ENCODE measurements at regions not wholly inside any gene's neighbourhood (a gene's known extent, or its start where the extent isn't known, plus 50 kb on each side); places are given as distances from the start of the nearest gene placed in this dataset.

- Histone ChIP-seq H3K27ac (no peak overlapping the region), H3K9me3 (no peaks in the 10 kb centered on the region), H3K27me3 (no peaks in the 10 kb centered on the region), H3K36me3 (no peaks in the 10 kb centered on the region), H3K4me1 (no peaks in the 10 kb centered on the region), H3K4me3 (no peak overlapping the region)
- DNase-seq, result peak in 1 of 2 donors; percentile 48
- intact Hi-C loops (cut with DNase I; ENCODE audit: low total_unique reads), result no loop called here
- TF ChIP-seq CTCF (IDR thresholded peaks at IDR 0.05), result no peak
Observed at GRCh38 chr7:156079156-156079555, 266.9 kb upstream of the SHH start.

- H3K36me3 ChIP-seq, result no peaks in the 10 kb centered on the region
- H3K27me3 ChIP-seq, result no peaks in the 10 kb centered on the region
- no peaks in the 10 kb centered on the region for H3K4me1 ChIP-seq
- no peak overlapping the region for H3K27ac ChIP-seq
- no peak for DNase-seq
- no peak overlapping the region for H3K4me3 ChIP-seq
- no peaks in the 10 kb centered on the region for H3K9me3 ChIP-seq
- intact Hi-C loops (cut with DNase I; ENCODE audit: low total_unique reads), result no loop called here
- no peak for TF ChIP-seq CTCF (IDR thresholded peaks at IDR 0.05)
Observed at GRCh38 chr7:156074982-156075615, 262.8 kb upstream of the SHH start.

- intact Hi-C loops (cut with DNase I; ENCODE audit: low total_unique reads), result no loop called here
- no peaks in the 10 kb centered on the region for H3K4me1 ChIP-seq
- no peaks in the 10 kb centered on the region for H3K27me3 ChIP-seq
- H3K27ac ChIP-seq, result no peak overlapping the region
- H3K4me3 ChIP-seq, result no peak overlapping the region
- DNase-seq, result no peak
- no peak for TF ChIP-seq CTCF (IDR thresholded peaks at IDR 0.05)
- no peaks in the 10 kb centered on the region for H3K9me3 ChIP-seq
- H3K36me3 ChIP-seq, result no peaks in the 10 kb centered on the region
Observed at GRCh38 chr7:156074084-156074483, 261.8 kb upstream of the SHH start.

- no peak for TF ChIP-seq CTCF (IDR thresholded peaks at IDR 0.05)
- intact Hi-C loops (cut with DNase I; ENCODE audit: low total_unique reads), result no loop called here
- DNase-seq, result no peak
- Histone ChIP-seq H3K4me1 (no peaks in the 10 kb centered on the region), H3K36me3 (no peaks in the 10 kb centered on the region), H3K9me3 (no peaks in the 10 kb centered on the region), H3K27ac (no peak overlapping the region), H3K27me3 (no peaks in the 10 kb centered on the region), H3K4me3 (no peak overlapping the region)
Observed at GRCh38 chr7:156073366-156074052, 261.2 kb upstream of the SHH start.

- H3K9me3 ChIP-seq, result no peaks in the 10 kb centered on the region
- TF ChIP-seq CTCF (IDR thresholded peaks at IDR 0.05), result no peak
- intact Hi-C loops (cut with DNase I; ENCODE audit: low total_unique reads), result no loop called here
- no peak overlapping the region for H3K4me3 ChIP-seq
- H3K36me3 ChIP-seq, result no peaks in the 10 kb centered on the region
- DNase-seq, result peak in 1 of 2 donors; percentile 53
- no peaks in the 10 kb centered on the region for H3K27me3 ChIP-seq
- no peak overlapping the region for H3K27ac ChIP-seq
- no peaks in the 10 kb centered on the region for H3K4me1 ChIP-seq
Observed at GRCh38 chr7:156071612-156072011, 259.3 kb upstream of the SHH start.
